PFSK-1 (cell line): ENCODE measurements at regions not wholly inside any gene's neighbourhood (a gene's known extent, or its start where the extent isn't known, plus 50 kb on each side); places are given as distances from the start of the nearest gene placed in this dataset.

ENCODE experiments used
- POLR2AphosphoS5 ChIP-seq: IDR thresholded peaks from 2 replicates; pipeline ENCODE4 v1.6.1; 2012; ENCODE audit warnings: low read depth, mild to moderate bottlenecking, control low read depth, low read length, moderate library complexity
- REST ChIP-seq, 2 experiments: IDR thresholded peaks; 2 replicates each; pipeline versions ENCODE4 v1.6.1 to v1.8.0; 2011 to 2012; ENCODE audit warnings: low read depth in 2 of 2, low read length in 2 of 2, control low read depth in 1 of 2, inconsistent platforms in 1 of 2, mild to moderate bottlenecking in 1 of 2, moderate library complexity in 1 of 2; ENCODE audit not compliant: insufficient read depth in 1 of 2
- TAF1 ChIP-seq: IDR thresholded peaks from 2 replicates; pipeline ENCODE4 v1.6.1; 2012; ENCODE audit warnings: low read length, control low read depth, borderline replicate concordance; ENCODE audit not compliant: insufficient read depth

DNA sequence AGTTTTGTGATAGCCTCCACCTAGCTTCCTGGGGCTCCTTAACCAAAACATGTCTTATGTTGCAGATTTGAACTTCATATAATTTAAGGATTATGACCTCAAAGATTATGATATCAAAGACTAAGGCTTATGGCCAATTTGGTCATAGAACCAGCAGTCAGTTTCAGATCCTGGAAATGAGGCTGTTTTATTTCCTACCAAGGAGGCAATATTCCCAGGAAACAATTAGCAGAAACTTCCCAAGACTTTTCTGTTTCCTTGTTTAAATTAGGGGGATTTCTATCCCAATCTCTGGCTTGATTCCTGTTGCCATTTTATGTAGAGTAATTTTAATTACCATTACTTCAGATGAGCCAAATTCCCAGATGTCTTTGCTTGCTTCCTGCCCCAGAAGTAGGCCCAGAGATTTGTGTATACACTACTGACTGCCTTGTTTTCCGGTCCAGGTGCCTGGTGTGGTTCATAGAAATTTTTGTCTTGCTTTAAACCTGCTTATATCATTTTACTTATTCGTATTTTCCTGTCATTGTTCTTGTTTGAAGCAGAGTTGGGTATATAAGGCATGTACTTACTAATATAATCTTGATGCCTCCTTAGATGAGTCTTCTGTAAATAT, 119.2 kb upstream of the TMEM170B start:
- no peak for TF ChIP-seq POLR2AphosphoS5
- TF ChIP-seq REST (IDR thresholded peaks at IDR 0.05; ENCODE audit: insufficient read depth in 1 of 2, low read depth in 2 of 2, low read length in 2 of 2) = no peak
- no peak for TF ChIP-seq TAF1
